ENCODE measurements at regions not wholly inside any gene's neighbourhood (a gene's known extent, or its start where the extent isn't known, plus 50 kb on each side); places are given as distances from the start of the nearest gene placed in this dataset.

GRCh38 chr10:88127766-88128165, 264.3 kb downstream of the PTEN start:
- no peak for DNase-seq (ENCODE audit: low read depth)

GRCh38 chr10:88129013-88129412, 265.6 kb downstream of the PTEN start:
- DNase-seq (ENCODE audit: low read depth): no peak

GRCh38 chr10:88130912-88131311, 267.5 kb downstream of the PTEN start:
- no peak for DNase-seq (ENCODE audit: low read depth)

- DNase-seq (ENCODE audit: low read depth): no peak
These were observed 268.2 kb downstream of the PTEN start for GRCh38 chr10:88131511-88132139.

GRCh38 chr10:88136712-88137111, 273.3 kb downstream of the PTEN start:
- DNase-seq (ENCODE audit: low read depth): no peak

- DNase-seq (ENCODE audit: low read depth): no peak
These were observed 275.0 kb downstream of the PTEN start for GRCh38 chr10:88138319-88138848.

GRCh38 chr10:88147000-88147798, 283.8 kb downstream of the PTEN start:
- DNase-seq (ENCODE audit: low read depth): no peak

- no peak for DNase-seq (ENCODE audit: low read depth)
These were observed 286.5 kb downstream of the PTEN start for GRCh38 chr10:88149906-88150305.

GRCh38 chr10:88150339-88150738, 286.9 kb downstream of the PTEN start:
- peak; percentile 77 for DNase-seq (ENCODE audit: low read depth)

- DNase-seq (ENCODE audit: low read depth): peak; percentile 98
These were observed 289.3 kb downstream of the PTEN start for GRCh38 chr10:88152728-88153133.

- DNase-seq (ENCODE audit: low read depth): no peak
These were observed 291.3 kb downstream of the PTEN start for GRCh38 chr10:88154596-88155250.

- peak; percentile 84 for DNase-seq (ENCODE audit: low read depth)
These were observed 292.9 kb downstream of the PTEN start for GRCh38 chr10:88156341-88156740.

GRCh38 chr10:88157981-88158465, 294.6 kb downstream of the PTEN start:
- DNase-seq (ENCODE audit: low read depth): peak; percentile 86

- no peak for DNase-seq (ENCODE audit: low read depth)
These were observed 295.2 kb downstream of the PTEN start for GRCh38 chr10:88158526-88159122.

GRCh38 chr10:88159127-88159829, 295.9 kb downstream of the PTEN start:
- no peak for DNase-seq (ENCODE audit: low read depth)

- DNase-seq (ENCODE audit: low read depth): no peak
These were observed 297.6 kb downstream of the PTEN start for GRCh38 chr10:88161070-88161469.

GRCh38 chr10:88161756-88162155, 298.3 kb downstream of the PTEN start:
- no peak for DNase-seq (ENCODE audit: low read depth)

- no peak for DNase-seq (ENCODE audit: low read depth)
These were observed 299.4 kb downstream of the PTEN start for GRCh38 chr10:88162852-88163251.

- no peak for DNase-seq (ENCODE audit: low read depth)
These were observed 300.1 kb downstream of the PTEN start for GRCh38 chr10:88163572-88163971.

GRCh38 chr10:88164471-88164870, 301.0 kb downstream of the PTEN start:
- no peak for DNase-seq (ENCODE audit: low read depth)

- DNase-seq (ENCODE audit: low read depth): no peak
These were observed 302.4 kb downstream of the PTEN start for GRCh38 chr10:88165849-88166271.
